CD4-positive, alpha-beta T cell (primary cell): ENCODE measurements at regions not wholly inside any gene's neighbourhood (a gene's known extent, or its start where the extent isn't known, plus 50 kb on each side); places are given as distances from the start of the nearest gene placed in this dataset.
A peak's percentile ranks its signal among the peaks of the same experiment; 100 is the strongest.
"Not testable (repeated sequence)": the region's sequence is repeated elsewhere in the genome, so short reads cannot be mapped to it uniquely, and the experiment has no call there.

ENCODE experiments used
- ATAC-seq: fragments of 200-7000 bp; cut with Tn5 transposase; one replicate; pipeline ENCODE4 v1.10.0; 2022; ENCODE audit warnings: mild to moderate bottlenecking; ENCODE audit not compliant: poor library complexity
- CTCF ChIA-PET: fragments of 350-600 bp; sonication (Branson Sonifier 250); formaldehyde crosslinking; loops from one replicate; lab custom pipeline; 2021; ENCODE audit warnings: antibody characterized with exemption, inconsistent platforms; lab: Charles Lee
- POLR2A ChIA-PET: fragments of 350-600 bp; sonication (Branson Sonifier 250); formaldehyde crosslinking; loops from one replicate; lab custom pipeline; 2021; ENCODE audit warnings: antibody characterized with exemption, inconsistent platforms; lab: Charles Lee
- DNase-seq, 14 experiments: peaks; one replicate each; pipeline ENCODE4 v3.0.0-alpha.2; 2013 to 2020; ENCODE audit warnings: mixed read lengths in 2 of 14
- H3K27ac ChIP-seq, 2 donors: one replicate each; pipeline versions ENCODE4 v1.5.1 to v1.7.0; 2013; ENCODE audit warnings: low read length in 2 of 2, low read depth in 1 of 2, mild to moderate bottlenecking in 1 of 2
- H3K27me3 ChIP-seq, 2 experiments: 1 replicate in 1 of 2; 2 replicates in 1 of 2; pipeline versions ENCODE4 v1.6.1 to v1.7.0; 2013; ENCODE audit warnings: low read length in 2 of 2, control low read depth in 1 of 2, mild to moderate bottlenecking in 1 of 2, moderate library complexity in 1 of 2; ENCODE audit not compliant: insufficient read depth in 2 of 2, control insufficient read depth in 1 of 2
- H3K36me3 ChIP-seq: one replicate; pipeline ENCODE4 v1.6.1; 2013; ENCODE audit warnings: low read length, control low read depth; ENCODE audit not compliant: insufficient read depth
- H3K4me1 ChIP-seq: one replicate; pipeline ENCODE4 v1.6.1; 2013; ENCODE audit warnings: low read length, control low read depth; ENCODE audit not compliant: insufficient read depth
- H3K4me3 ChIP-seq: one replicate; pipeline ENCODE4 v1.5.1; 2013; ENCODE audit warnings: mild to moderate bottlenecking, low read length, moderate library complexity
- H3K9me3 ChIP-seq, 2 experiments: 1 replicate in 1 of 2; 2 replicates in 1 of 2; pipeline versions ENCODE4 v1.6.1 to v1.7.0; 2013; ENCODE audit warnings: low read length in 2 of 2, mild to moderate bottlenecking in 2 of 2, control low read depth in 1 of 2, moderate library complexity in 1 of 2; ENCODE audit not compliant: control insufficient read depth in 1 of 2, insufficient read depth in 1 of 2
- H3K27ac Mint-ChIP-seq: one replicate; pipeline ENCODE4 v1.8.0; 2020; ENCODE audit warnings: mixed read lengths
- H3K27me3 Mint-ChIP-seq: one replicate; pipeline ENCODE4 v1.8.0; 2021; ENCODE audit warnings: mixed read lengths
- H3K36me3 Mint-ChIP-seq: one replicate; pipeline ENCODE4 v1.8.0; 2021; ENCODE audit warnings: low read depth, mixed read lengths
- H3K4me1 Mint-ChIP-seq: one replicate; pipeline ENCODE4 v1.8.0; 2021; ENCODE audit warnings: low read depth, mixed read lengths
- H3K4me3 Mint-ChIP-seq: one replicate; pipeline ENCODE4 v1.8.0; 2020; ENCODE audit warnings: mild to moderate bottlenecking, mixed read lengths
- H3K9me3 Mint-ChIP-seq: one replicate; pipeline ENCODE4 v1.8.0; 2020; ENCODE audit warnings: mixed read lengths
- CTCF ChIP-seq: fragments of 200-600 bp; IDR thresholded peaks from one replicate; pipeline ENCODE4 v1.8.0; 2022; ENCODE audit warnings: antibody characterized with exemption, mild to moderate bottlenecking
- intact Hi-C, 2 experiments: fragments of 100-400 bp; cut with DNase I in 1 of 2; cut with micrococcal nuclease in 1 of 2; formaldehyde crosslinking; loops; one replicate each; pipeline versions ENCODE4 v1.15.1 to v1.9.0; 2023 to 2025; cut with DNase I, micrococcal nuclease

DNA sequence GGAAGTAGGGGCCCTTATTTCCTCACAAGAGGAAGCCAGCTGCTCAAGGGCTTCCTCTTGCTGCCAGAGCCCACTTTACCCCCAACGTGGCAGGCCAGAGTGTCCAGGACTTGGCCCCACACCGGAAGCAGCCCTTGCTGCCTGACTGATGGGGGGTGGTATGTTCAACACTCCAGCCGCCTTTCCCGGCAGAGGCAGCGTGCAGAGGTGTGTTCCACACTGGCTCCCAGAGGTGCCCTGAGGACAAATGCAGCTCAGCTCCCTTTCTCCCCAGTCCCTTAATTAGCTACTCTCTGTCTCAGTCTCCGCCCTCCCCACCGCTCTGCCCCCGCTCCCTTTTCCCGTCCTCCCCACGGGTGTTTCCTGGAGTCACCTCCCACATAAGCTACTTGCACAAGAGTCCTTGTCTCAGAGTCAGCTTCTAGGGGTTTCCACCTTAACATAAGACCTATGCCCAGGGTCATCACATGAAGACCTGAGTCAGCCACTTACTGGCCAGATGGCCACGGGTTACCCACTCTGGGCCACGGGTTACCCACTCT lies 61.7 kb upstream of the SHLD1 start:
- Mint-ChIP-seq H3K36me3 (no peaks in the 10 kb centered on the region), H3K27ac (no peak overlapping the region), H3K4me1 (peaks cover 5% of the 10 kb centered on the region), H3K4me3 (no peak overlapping the region), H3K27me3 (no peaks in the 10 kb centered on the region), H3K9me3 (no peaks in the 10 kb centered on the region)
- ATAC-seq (no peak), DNase-seq (peak in 2 of 14 experiments; percentile 44 to 65)
- ChIA-PET POLR2A (no interaction called here), CTCF (interaction anchor here (1.0 kb wide), 1 partner anchor 160 kb away, joined by 3 read pairs; no protein-coding TSS in a partner anchor)
- H3K36me3 ChIP-seq: no peaks in the 10 kb centered on the region
- intact Hi-C loops: no loop called here
- TF ChIP-seq CTCF: no peak
- no peak overlapping the region for H3K27ac ChIP-seq
- no peaks in the 10 kb centered on the region for H3K27me3 ChIP-seq
- H3K4me3 ChIP-seq: no peak overlapping the region
- H3K4me1 ChIP-seq: no peaks in the 10 kb centered on the region
- no peaks in the 10 kb centered on the region for H3K9me3 ChIP-seq

DNA sequence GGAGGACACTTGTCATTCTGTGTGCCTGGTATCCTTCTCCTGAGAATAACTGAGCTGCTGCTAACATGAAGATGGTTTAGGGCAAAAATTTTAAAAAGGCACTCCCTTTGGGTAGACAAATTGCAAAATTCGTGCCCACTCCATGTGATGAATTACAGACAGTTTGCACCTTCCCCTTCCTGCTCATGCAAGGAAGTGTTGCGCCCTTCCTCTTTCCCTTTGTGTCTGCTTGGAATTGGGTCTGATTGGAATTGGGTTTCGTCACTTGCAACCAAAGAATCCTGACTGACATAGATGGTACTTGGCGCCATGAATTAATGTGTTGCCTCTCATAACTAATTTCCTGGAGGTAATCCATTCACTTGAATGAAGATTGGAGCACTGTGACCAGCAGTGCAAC lies 62.3 kb upstream of the SHLD1 start:
- Mint-ChIP-seq H3K4me3 (no peak overlapping the region), H3K27ac (no peak overlapping the region), H3K27me3 (no peaks in the 10 kb centered on the region), H3K4me1 (peaks cover 5% of the 10 kb centered on the region), H3K9me3 (no peaks in the 10 kb centered on the region), H3K36me3 (no peaks in the 10 kb centered on the region)
- no peak overlapping the region for H3K27ac ChIP-seq
- DNase-seq: peak in 1 of 14 experiments; percentile 29
- no peak overlapping the region for H3K4me3 ChIP-seq
- intact Hi-C loops: no loop called here
- no peaks in the 10 kb centered on the region for H3K9me3 ChIP-seq
- CTCF ChIA-PET: interaction anchor here (0.6 kb wide), 1 partner anchor 94 kb away, joined by 4 read pairs; no protein-coding TSS in a partner anchor
- H3K4me1 ChIP-seq: no peaks in the 10 kb centered on the region
- no peak for ATAC-seq
- no peaks in the 10 kb centered on the region for H3K36me3 ChIP-seq
- no peak for TF ChIP-seq CTCF
- H3K27me3 ChIP-seq: no peaks in the 10 kb centered on the region
- POLR2A ChIA-PET: no interaction called here

DNA sequence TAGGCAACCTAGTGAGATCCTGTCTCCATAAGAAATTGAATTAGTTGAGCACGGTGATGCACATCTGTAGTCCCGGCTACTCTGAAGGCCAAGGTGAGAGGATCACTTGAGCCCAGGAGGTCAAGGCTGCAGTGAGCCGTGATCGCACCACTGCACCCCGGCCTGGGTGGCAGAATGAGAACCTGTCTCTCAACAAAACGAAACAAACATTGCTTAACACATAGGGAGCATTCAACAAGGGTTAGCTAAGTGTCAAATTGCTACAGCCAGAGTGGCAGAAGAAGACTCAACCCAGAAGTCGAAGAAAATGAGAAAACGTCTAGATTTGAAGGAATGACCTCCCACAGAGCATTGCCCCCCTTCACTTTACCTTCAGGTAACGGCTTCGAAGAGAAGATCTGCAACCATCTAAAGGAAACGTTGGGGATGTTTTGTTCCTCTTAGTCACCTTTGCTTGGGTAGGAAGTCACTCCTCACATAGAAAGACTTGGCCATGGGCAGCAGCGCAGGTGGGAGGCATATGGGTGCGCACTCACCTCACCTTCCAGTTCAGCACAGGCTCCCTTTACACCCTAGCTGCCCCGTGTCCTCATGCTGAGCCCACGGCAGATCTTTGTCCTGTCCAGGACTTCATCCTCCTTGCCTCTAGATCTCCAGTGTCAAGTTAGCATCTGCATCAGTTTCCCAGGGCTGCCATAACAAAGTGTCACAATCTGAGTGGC lies 63.7 kb upstream of the SHLD1 start:
- no peak overlapping the region for H3K4me3 Mint-ChIP-seq
- peaks cover 5% of the 10 kb centered on the region for H3K4me1 Mint-ChIP-seq
- Histone ChIP-seq H3K4me1 (no peaks in the 10 kb centered on the region), H3K27me3 (no peaks in the 10 kb centered on the region), H3K36me3 (no peaks in the 10 kb centered on the region), H3K27ac (no peak overlapping the region), H3K4me3 (no peak overlapping the region), H3K9me3 (no peaks in the 10 kb centered on the region)
- no peaks in the 10 kb centered on the region for H3K9me3 Mint-ChIP-seq
- no peaks in the 10 kb centered on the region for H3K27me3 Mint-ChIP-seq
- intact Hi-C loops: no loop called here
- TF ChIP-seq CTCF: no peak
- no peaks in the 10 kb centered on the region for H3K36me3 Mint-ChIP-seq
- H3K27ac Mint-ChIP-seq: no peak overlapping the region
- CTCF ChIA-PET: no interaction called here
- ATAC-seq: no peak
- DNase-seq: no peak
- POLR2A ChIA-PET: no interaction called here

DNA sequence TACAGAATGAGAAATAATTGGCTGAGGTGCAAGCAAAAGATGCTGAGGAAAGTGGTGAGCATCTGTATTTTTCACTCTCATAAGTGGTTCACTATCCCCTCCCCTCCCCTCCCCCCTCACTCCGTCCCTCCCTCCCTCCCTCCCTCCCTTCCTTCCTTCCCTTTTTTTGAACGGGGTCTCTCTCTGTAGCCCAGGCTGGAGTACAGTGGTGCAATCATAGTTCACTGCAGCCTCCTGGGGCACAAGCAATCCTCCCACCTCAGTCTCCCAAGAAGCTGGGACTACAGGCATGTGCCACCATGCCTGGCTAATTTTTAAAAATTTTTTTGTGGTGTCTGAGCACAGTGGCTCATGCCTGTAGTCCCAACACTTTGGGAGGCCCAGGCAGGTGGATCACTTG lies 67.6 kb upstream of the SHLD1 start:
- H3K27ac ChIP-seq, ATAC-seq, POLR2A ChIA-PET, H3K4me1 Mint-ChIP-seq, intact Hi-C loops, CTCF ChIA-PET, DNase-seq, H3K27ac Mint-ChIP-seq, H3K36me3 ChIP-seq, H3K27me3 ChIP-seq, H3K36me3 Mint-ChIP-seq, H3K9me3 Mint-ChIP-seq, H3K4me1 ChIP-seq, H3K9me3 ChIP-seq, H3K27me3 Mint-ChIP-seq, H3K4me3 Mint-ChIP-seq, H3K4me3 ChIP-seq: not testable (repeated sequence)
